Heart left ventricle (tissue), 13 donors: ENCODE measurements at regions not wholly inside any gene's neighbourhood (a gene's known extent, or its start where the extent isn't known, plus 50 kb on each side); places are given as distances from the start of the nearest gene placed in this dataset.

ENCODE experiments used
- CTCF ChIP-seq, 12 donors: fragments of 200-600 bp; sonication (generic) in 4 of 12; IDR thresholded peaks; one replicate each; pipeline versions ENCODE4 v1.5.0 to v1.8.0; 2018 to 2022; ENCODE audit warnings: antibody characterized with exemption in 12 of 12, mild to moderate bottlenecking in 5 of 12
- POLR2A ChIP-seq, 2 donors: fragments of 450-650 bp; IDR thresholded peaks; one replicate each; pipeline ENCODE4 v1.6.1; 2017; ENCODE audit warnings: antibody characterized with exemption in 2 of 2, mild to moderate bottlenecking in 2 of 2, moderate library complexity in 2 of 2
- donor health status: ischemic (EF 13 %, LVEDD 7.1; RV severe dilation, severe dysfunction).
- donor health status: DM: no; HTN: yes; CAD: no.
- donor health status: DM: no; HTN: no; CAD: no.
- donor health status: ischemic (EF 25% LVEDD 6.9; RV normal size, moderate dysfunction).
- donor health status: ischemic (EF 25% LVEDD 5.7; RV mildly dilated, moderate dysfunction).
- donor health status: ischemic (EF 35%, LVEDD 5.7; RV mildly dilated, moderate dysfunction).
- donor health status: nonischemic (EF 11% LVEDD 7.7; RV severe dilation, severe dysfunction).
- donor health status: DM: yes; HTN: yes; CAD: no.
- donor health status: PGD.
- donor health status: ischemic (EF 29% LVEDD 5.4; RV normal size, mild dysfunction).
- donor health status: nonischemic (EF 23%, LVEDD 6.1; RV moderate dilation, normal function).

- TF ChIP-seq POLR2A (IDR thresholded peaks at IDR 0.05) (no peak), CTCF (IDR thresholded peaks at IDR 0.05) (no peak)
Measured at GRCh38 chr1:222104694-222105392, 363.0 kb upstream of the DUSP10 start.
